PC-3 (cell line): ENCODE measurements at regions not wholly inside any gene's neighbourhood (a gene's known extent, or its start where the extent isn't known, plus 50 kb on each side); places are given as distances from the start of the nearest gene placed in this dataset.

Experiments used
- ATAC-seq: fragments of 200-7000 bp; cut with Tn5 transposase; 2 replicates; pipeline ENCODE4 v1.9.1; 2020; ENCODE audit warnings: mild to moderate bottlenecking, moderate library complexity
- BruUV-seq: library from RNA; stranded (reverse); fragments of 400-500 nt; replicated peaks from 2 replicates; lab custom pipeline; 2021; lab: Mats Ljungman, UMichigan
- CTCF ChIA-PET: fragments of 300-600 bp; sonication (Branson Sonifier 250); formaldehyde crosslinking; loops from one replicate; lab custom pipeline; 2022; ENCODE audit warnings: antibody characterized with exemption; lab: Charles Lee
- POLR2A ChIA-PET: fragments of 300-600 bp; sonication (Branson Sonifier 250); formaldehyde crosslinking; loops from one replicate; lab custom pipeline; 2022; ENCODE audit warnings: antibody characterized with exemption; ENCODE audit not compliant: unreplicated experiment; lab: Charles Lee
- DNase-seq: peaks from one replicate; pipeline ENCODE4 v3.0.0-alpha.2; 2015
- H2AFZ ChIP-seq: fragments of 300-600 bp; sonication (generic); 2 replicates; pipeline ENCODE4 v1.6.0; 2016; ENCODE audit warnings: antibody characterized with exemption, low read length
- H3F3A ChIP-seq: fragments of 300-600 bp; sonication (generic); one replicate; pipeline ENCODE4 v1.6.0; 2017; ENCODE audit warnings: antibody characterized with exemption, low read length, control low read depth, mild to moderate bottlenecking; ENCODE audit not compliant: unreplicated experiment
- H3K27ac ChIP-seq: fragments of 300-600 bp; sonication (generic); 2 replicates; pipeline ENCODE4 v1.5.1; 2016; ENCODE audit warnings: mild to moderate bottlenecking, low read length
- H3K27me3 ChIP-seq: fragments of 300-600 bp; sonication (generic); 2 replicates; pipeline ENCODE4 v1.6.1; 2016; ENCODE audit warnings: low read length, mixed read lengths
- H3K36me3 ChIP-seq: fragments of 300-600 bp; sonication (generic); 2 replicates; pipeline ENCODE4 v1.6.1; 2016; ENCODE audit warnings: low read depth, mixed run types, low read length, mixed read lengths
- H3K4me1 ChIP-seq: fragments of 300-600 bp; sonication (generic); 2 replicates; pipeline ENCODE4 v1.5.1; 2016; ENCODE audit warnings: low read length; ENCODE audit not compliant: insufficient read depth
- H3K4me2 ChIP-seq: fragments of 300-600 bp; sonication (generic); 2 replicates; pipeline ENCODE4 v1.6.0; 2016; ENCODE audit warnings: low read length
- H3K4me3 ChIP-seq: fragments of 300-600 bp; sonication (generic); 2 replicates; pipeline ENCODE4 v1.5.1; 2016; ENCODE audit warnings: mild to moderate bottlenecking, low read length, mixed read lengths
- H3K79me2 ChIP-seq: fragments of 300-600 bp; sonication (generic); 2 replicates; pipeline ENCODE4 v1.6.1; 2017; ENCODE audit warnings: low read length, mixed read lengths
- H3K9ac ChIP-seq: fragments of 300-600 bp; sonication (generic); 2 replicates; pipeline ENCODE4 v1.6.0; 2016; ENCODE audit warnings: mild to moderate bottlenecking, low read length
- H3K9me2 ChIP-seq: fragments of 300-600 bp; sonication (generic); replicated peaks from 2 replicates; pipeline ENCODE4 v1.6.1; 2016; ENCODE audit warnings: mixed run types, low read length, mixed read lengths
- H3K9me3 ChIP-seq: fragments of 300-600 bp; sonication (generic); 2 replicates; pipeline ENCODE4 v1.6.1; 2016; ENCODE audit warnings: low read length, mixed read lengths
- H4K20me1 ChIP-seq: fragments of 300-600 bp; sonication (generic); 2 replicates; pipeline ENCODE4 v1.6.1; 2016; ENCODE audit warnings: low read length, mixed read lengths
- CTCF ChIP-seq: fragments of 300-600 bp; sonication (generic); conservative IDR thresholded peaks from 2 replicates; pipeline ENCODE4 v1.5.1; 2017; ENCODE audit warnings: antibody characterized with exemption, low read depth, mild to moderate bottlenecking, low read length
- EZH2 ChIP-seq: fragments of 300-600 bp; sonication (generic); IDR thresholded peaks from one replicate; pipeline ENCODE4 v1.6.1; 2017; ENCODE audit warnings: antibody characterized with exemption, mild to moderate bottlenecking, low read length; ENCODE audit not compliant: unreplicated experiment
- EZH2phosphoT487 ChIP-seq: fragments of 300-600 bp; sonication (generic); IDR thresholded peaks from 2 replicates; pipeline ENCODE4 v1.6.1; 2018; ENCODE audit warnings: mild to moderate bottlenecking, antibody characterized with exemption, low read length, borderline replicate concordance
- intact Hi-C: fragments of 100-400 bp; cut with micrococcal nuclease; formaldehyde crosslinking; loops from 2 replicates; pipeline ENCODE4 v1.9.0; 2023

- no peaks in the 10 kb centered on the region for H3K36me3 ChIP-seq
- H3K9me3 ChIP-seq, result no peaks in the 10 kb centered on the region
- no peak for TF ChIP-seq EZH2
- no peak for TF ChIP-seq CTCF
- TF ChIP-seq EZH2phosphoT487, result no peak
- ChIA-PET CTCF (no interaction called here), POLR2A (no interaction called here)
- no peak overlapping the region for H2AFZ ChIP-seq
- no peaks in the 10 kb centered on the region for H3K4me1 ChIP-seq
- ATAC-seq, result no peak
- no peaks in the 10 kb centered on the region for H3K79me2 ChIP-seq
- no peaks in the 10 kb centered on the region for H3K9me2 ChIP-seq
- no peak for DNase-seq
- no peak overlapping the region for H3K4me3 ChIP-seq
- BruUV-seq, result no TSS peak
- H3K4me2 ChIP-seq, result no peak overlapping the region
- H3K27me3 ChIP-seq, result peaks cover 34% of the 10 kb centered on the region
- H3F3A ChIP-seq, result no peaks in the 10 kb centered on the region
- H3K9ac ChIP-seq, result no peak overlapping the region
- no peaks in the 10 kb centered on the region for H4K20me1 ChIP-seq
- no peak overlapping the region for H3K27ac ChIP-seq
- intact Hi-C loops, result no loop called here
Measured at GRCh38 chr13:112177450-112178288, 110.7 kb downstream of the SOX1 start.

GRCh38 chr13:112178769-112179168, 111.8 kb downstream of the SOX1 start:
- Histone ChIP-seq H3K4me1 (no peaks in the 10 kb centered on the region), H3F3A (no peaks in the 10 kb centered on the region), H3K9me2 (no peaks in the 10 kb centered on the region), H3K4me2 (no peak overlapping the region), H3K27ac (no peak overlapping the region), H3K27me3 (peaks cover 25% of the 10 kb centered on the region; the same call in 1 of the 2 replicates), H4K20me1 (no peaks in the 10 kb centered on the region), H3K9me3 (no peaks in the 10 kb centered on the region), H3K36me3 (no peaks in the 10 kb centered on the region), H3K4me3 (no peak overlapping the region), H3K79me2 (no peaks in the 10 kb centered on the region), H2AFZ (no peak overlapping the region), H3K9ac (no peak overlapping the region)
- TF ChIP-seq EZH2, result no peak
- no peak for TF ChIP-seq CTCF
- no peak for TF ChIP-seq EZH2phosphoT487
- ATAC-seq (no peak), DNase-seq (no peak)
- no TSS peak for BruUV-seq
- intact Hi-C loops, result no loop called here
- ChIA-PET POLR2A (no interaction called here), CTCF (no interaction called here)

GRCh38 chr13:112179421-112179820, 112.5 kb downstream of the SOX1 start:
- no peak overlapping the region for H3K4me3 ChIP-seq
- H3K9ac ChIP-seq, result no peak overlapping the region
- no peaks in the 10 kb centered on the region for H3K9me3 ChIP-seq
- ATAC-seq, result no peak
- no peaks in the 10 kb centered on the region for H4K20me1 ChIP-seq
- ChIA-PET POLR2A (no interaction called here), CTCF (no interaction called here)
- intact Hi-C loops, result no loop called here
- no peak overlapping the region for H3K4me2 ChIP-seq
- H3K79me2 ChIP-seq, result no peaks in the 10 kb centered on the region
- no peaks in the 10 kb centered on the region for H3K9me2 ChIP-seq
- BruUV-seq, result no TSS peak
- H2AFZ ChIP-seq, result no peak overlapping the region
- DNase-seq, result no peak
- no peaks in the 10 kb centered on the region for H3F3A ChIP-seq
- TF ChIP-seq EZH2, result no peak
- no peak for TF ChIP-seq CTCF
- H3K4me1 ChIP-seq, result no peaks in the 10 kb centered on the region
- no peak overlapping the region for H3K27ac ChIP-seq
- no peaks in the 10 kb centered on the region for H3K36me3 ChIP-seq
- H3K27me3 ChIP-seq, result peaks cover 18% of the 10 kb centered on the region; the same call in 1 of the 2 replicates
